ENCODE measurements at regions not wholly inside any gene's neighbourhood (a gene's known extent, or its start where the extent isn't known, plus 50 kb on each side); places are given as distances from the start of the nearest gene placed in this dataset.

DNA sequence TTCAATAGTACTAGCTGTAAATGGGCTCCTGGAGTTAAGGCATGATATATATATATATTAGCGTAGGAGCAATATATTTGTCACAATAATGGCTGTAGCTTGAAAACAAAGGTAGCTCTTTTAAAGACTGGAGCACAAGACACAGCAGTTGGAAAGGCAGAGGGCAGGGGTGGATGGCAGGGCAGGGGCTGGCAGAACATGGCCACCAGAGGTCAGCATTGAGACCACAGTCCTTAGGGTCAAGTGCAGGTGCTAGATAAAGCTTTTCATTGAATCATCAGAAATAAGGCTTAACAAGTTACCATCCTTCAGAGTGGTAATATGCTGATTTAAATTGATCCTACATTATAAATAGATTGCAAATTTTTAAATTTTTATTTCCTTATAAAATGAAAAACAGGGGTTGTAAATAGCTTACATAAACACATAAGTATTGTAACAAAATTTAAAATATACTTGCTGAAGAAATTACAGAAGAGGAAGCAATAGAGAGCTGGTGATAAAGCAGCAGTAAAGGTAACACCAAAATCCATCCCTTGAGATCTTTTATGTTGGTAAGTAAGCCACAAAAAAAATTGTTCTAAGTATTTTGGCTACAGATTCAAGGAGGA is 161.2 kb upstream of the PIEZO2 start:
- H3K27me3 ChIP-seq (ENCODE audit: control insufficient read depth in 5 of 5, insufficient read depth in 4 of 5, low read length in 5 of 5), result no peaks in the 10 kb centered on the region
- H3K4me3 ChIP-seq (ENCODE audit: low read depth in 1 of 5, low read length in 5 of 5), result no peak overlapping the region
- no peaks in the 10 kb centered on the region for H3K9me3 ChIP-seq (ENCODE audit: control insufficient read depth in 5 of 5, low read length in 5 of 5)
- no peaks in the 10 kb centered on the region for H3K36me3 ChIP-seq (ENCODE audit: control insufficient read depth in 5 of 5, insufficient read depth in 5 of 5, low read length in 5 of 5)
- H3K4me1 ChIP-seq (ENCODE audit: control insufficient read depth in 5 of 5, insufficient read depth in 5 of 5, low read length in 5 of 5), result peaks cover 0 to 13% (median 10%) of the 10 kb centered on the region in 5 donors
- H3K27ac ChIP-seq (ENCODE audit: low read depth, low read length), result no peak overlapping the region
- H3K9ac ChIP-seq (ENCODE audit: low read length in 5 of 5), result no peak overlapping the region

DNA sequence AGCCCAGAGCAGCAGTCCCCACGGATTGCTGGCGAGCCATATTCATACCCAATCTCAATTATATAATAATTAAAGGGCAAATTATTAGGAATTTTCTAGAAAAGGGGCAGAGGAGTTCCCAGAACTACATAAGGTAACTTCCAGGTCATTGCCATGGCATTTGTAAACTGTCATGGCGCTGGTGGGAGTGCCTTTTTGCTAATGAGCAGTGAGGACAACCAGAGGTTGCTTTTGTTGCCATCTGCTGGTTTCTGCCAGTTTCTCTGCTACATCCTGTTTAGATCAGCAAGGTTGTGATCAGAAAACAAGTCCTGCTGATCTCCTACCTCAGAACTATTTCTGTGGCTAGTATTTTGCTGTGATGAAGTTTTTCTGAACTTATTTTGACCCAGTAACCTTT is 159.8 kb upstream of the PIEZO2 start:
- Histone ChIP-seq H3K27ac (ENCODE audit: low read depth, low read length) (no peak overlapping the region), H3K4me3 (ENCODE audit: low read depth in 1 of 5, low read length in 5 of 5) (no peak overlapping the region), H3K4me1 (ENCODE audit: control insufficient read depth in 5 of 5, insufficient read depth in 5 of 5, low read length in 5 of 5) (peaks cover 0 to 13% (median 10%) of the 10 kb centered on the region in 5 donors), H3K9ac (ENCODE audit: low read length in 5 of 5) (no peak overlapping the region), H3K27me3 (ENCODE audit: control insufficient read depth in 5 of 5, insufficient read depth in 4 of 5, low read length in 5 of 5) (no peaks in the 10 kb centered on the region), H3K36me3 (ENCODE audit: control insufficient read depth in 5 of 5, insufficient read depth in 5 of 5, low read length in 5 of 5) (no peaks in the 10 kb centered on the region), H3K9me3 (ENCODE audit: control insufficient read depth in 5 of 5, low read length in 5 of 5) (no peaks in the 10 kb centered on the region)

DNA sequence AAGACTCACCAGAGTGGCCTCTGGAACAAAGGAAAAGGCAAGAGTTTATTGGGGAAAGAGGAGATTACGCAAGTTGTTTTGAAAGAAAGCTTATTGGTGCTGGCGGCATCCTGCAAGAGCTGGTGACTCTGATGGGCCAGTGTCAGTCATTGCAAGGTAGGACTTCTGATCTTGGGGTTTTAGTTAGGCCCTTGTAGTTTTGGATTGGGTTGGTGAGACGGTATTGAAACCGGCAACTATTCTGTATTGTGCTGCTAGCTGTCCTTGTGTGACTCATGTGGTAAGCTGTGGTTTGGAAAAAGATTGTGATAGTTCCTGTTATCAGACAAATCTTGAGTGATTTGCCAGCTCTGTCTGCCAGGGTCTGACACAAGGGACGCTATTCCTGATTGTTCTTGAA is 159.1 kb upstream of the PIEZO2 start:
- Histone ChIP-seq H3K9ac (ENCODE audit: low read length in 5 of 5) (no peak overlapping the region), H3K4me1 (ENCODE audit: control insufficient read depth in 5 of 5, insufficient read depth in 5 of 5, low read length in 5 of 5) (peaks cover 0 to 13% (median 10%) of the 10 kb centered on the region in 5 donors), H3K27me3 (ENCODE audit: control insufficient read depth in 5 of 5, insufficient read depth in 4 of 5, low read length in 5 of 5) (no peaks in the 10 kb centered on the region), H3K4me3 (ENCODE audit: low read depth in 1 of 5, low read length in 5 of 5) (no peak overlapping the region), H3K27ac (ENCODE audit: low read depth, low read length) (no peak overlapping the region), H3K36me3 (ENCODE audit: control insufficient read depth in 5 of 5, insufficient read depth in 5 of 5, low read length in 5 of 5) (no peaks in the 10 kb centered on the region), H3K9me3 (ENCODE audit: control insufficient read depth in 5 of 5, low read length in 5 of 5) (no peaks in the 10 kb centered on the region)

DNA sequence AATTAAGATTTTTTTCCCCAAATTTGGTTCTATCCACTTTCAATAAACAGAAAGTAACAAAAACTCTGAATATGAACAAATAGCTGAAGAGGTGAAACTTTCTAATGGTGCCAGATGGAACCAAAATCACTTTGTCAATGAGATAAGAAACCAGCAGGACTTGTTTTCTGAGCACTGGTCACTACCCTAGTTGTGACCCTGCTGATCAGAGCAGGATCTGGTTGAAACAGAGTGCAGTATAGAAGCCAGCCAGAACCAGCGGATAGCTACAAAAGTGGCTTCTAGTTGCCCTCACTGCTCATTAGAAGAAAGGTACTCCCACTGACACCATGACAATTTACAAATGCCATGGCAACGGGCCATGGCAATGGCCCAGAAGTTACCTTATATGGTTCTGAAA is 158.3 kb upstream of the PIEZO2 start:
- H3K4me3 ChIP-seq (ENCODE audit: low read depth in 1 of 5, low read length in 5 of 5), result no peak overlapping the region
- no peaks in the 10 kb centered on the region for H3K27me3 ChIP-seq (ENCODE audit: control insufficient read depth in 5 of 5, insufficient read depth in 4 of 5, low read length in 5 of 5)
- peaks cover 0 to 13% (median 10%) of the 10 kb centered on the region in 5 donors for H3K4me1 ChIP-seq (ENCODE audit: control insufficient read depth in 5 of 5, insufficient read depth in 5 of 5, low read length in 5 of 5)
- H3K9ac ChIP-seq (ENCODE audit: low read length in 5 of 5), result no peak overlapping the region
- H3K9me3 ChIP-seq (ENCODE audit: control insufficient read depth in 5 of 5, low read length in 5 of 5), result no peaks in the 10 kb centered on the region
- no peaks in the 10 kb centered on the region for H3K36me3 ChIP-seq (ENCODE audit: control insufficient read depth in 5 of 5, insufficient read depth in 5 of 5, low read length in 5 of 5)
- H3K27ac ChIP-seq (ENCODE audit: low read depth, low read length), result no peak overlapping the region

DNA sequence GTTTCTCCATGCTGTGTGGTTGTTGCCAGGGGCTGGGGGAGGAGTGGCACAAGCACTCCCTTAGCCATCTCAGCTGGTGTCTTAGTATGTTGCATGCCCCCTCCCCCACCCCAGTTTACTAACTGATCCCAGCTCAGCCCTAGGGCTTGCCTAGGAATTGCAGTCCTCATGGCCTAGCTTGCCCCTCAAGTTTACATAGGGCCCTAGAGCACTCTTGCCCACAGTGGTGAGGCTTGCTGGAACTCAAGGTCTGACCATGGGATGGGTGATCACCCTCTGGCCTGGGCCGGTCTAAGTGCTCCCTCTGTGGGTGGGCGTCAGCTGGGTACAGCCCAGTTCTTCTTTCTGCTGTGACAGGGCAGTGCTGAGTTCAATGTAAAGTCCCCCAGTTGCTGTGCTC is 156.1 kb upstream of the PIEZO2 start:
- H3K9ac ChIP-seq (ENCODE audit: low read length in 5 of 5), result no peak overlapping the region
- no peaks in the 10 kb centered on the region for H3K36me3 ChIP-seq (ENCODE audit: control insufficient read depth in 5 of 5, insufficient read depth in 5 of 5, low read length in 5 of 5)
- no peak overlapping the region for H3K4me3 ChIP-seq (ENCODE audit: low read depth in 1 of 5, low read length in 5 of 5)
- no peaks in the 10 kb centered on the region for H3K27me3 ChIP-seq (ENCODE audit: control insufficient read depth in 5 of 5, insufficient read depth in 4 of 5, low read length in 5 of 5)
- no peak overlapping the region for H3K27ac ChIP-seq (ENCODE audit: low read depth, low read length)
- peaks cover 0 to 13% (median 10%) of the 10 kb centered on the region in 5 donors for H3K4me1 ChIP-seq (ENCODE audit: control insufficient read depth in 5 of 5, insufficient read depth in 5 of 5, low read length in 5 of 5)
- peaks cover 0 to 4% (median 0%) of the 10 kb centered on the region in 5 donors for H3K9me3 ChIP-seq (ENCODE audit: control insufficient read depth in 5 of 5, low read length in 5 of 5)

DNA sequence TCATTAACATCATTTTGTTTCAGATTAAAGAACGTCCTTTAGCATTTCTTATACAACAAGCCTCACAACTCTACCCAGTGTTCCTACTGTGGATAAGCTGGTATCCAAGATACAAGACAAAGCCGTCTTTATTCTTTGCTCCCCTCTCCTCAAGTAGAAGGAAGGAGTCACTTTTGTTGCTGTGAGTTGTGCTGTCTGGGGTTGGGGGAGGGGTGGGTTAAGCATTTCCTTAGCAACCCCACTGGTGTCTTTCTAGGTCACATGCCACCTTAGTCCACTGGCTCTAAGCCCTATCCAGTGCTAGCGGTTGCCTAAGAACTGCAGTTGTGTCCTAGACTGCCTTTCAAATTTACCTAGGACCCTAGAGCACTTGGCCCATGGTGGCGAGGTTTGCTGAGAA is 155.6 kb upstream of the PIEZO2 start:
- peaks cover 0 to 8% (median 0%) of the 10 kb centered on the region in 5 donors for H3K9me3 ChIP-seq (ENCODE audit: control insufficient read depth in 5 of 5, low read length in 5 of 5)
- H3K4me3 ChIP-seq (ENCODE audit: low read depth in 1 of 5, low read length in 5 of 5), result no peak overlapping the region
- peaks cover 0 to 13% (median 10%) of the 10 kb centered on the region in 5 donors for H3K4me1 ChIP-seq (ENCODE audit: control insufficient read depth in 5 of 5, insufficient read depth in 5 of 5, low read length in 5 of 5)
- no peaks in the 10 kb centered on the region for H3K36me3 ChIP-seq (ENCODE audit: control insufficient read depth in 5 of 5, insufficient read depth in 5 of 5, low read length in 5 of 5)
- H3K9ac ChIP-seq (ENCODE audit: low read length in 5 of 5), result no peak overlapping the region
- no peak overlapping the region for H3K27ac ChIP-seq (ENCODE audit: low read depth, low read length)
- H3K27me3 ChIP-seq (ENCODE audit: control insufficient read depth in 5 of 5, insufficient read depth in 4 of 5, low read length in 5 of 5), result no peaks in the 10 kb centered on the region

DNA sequence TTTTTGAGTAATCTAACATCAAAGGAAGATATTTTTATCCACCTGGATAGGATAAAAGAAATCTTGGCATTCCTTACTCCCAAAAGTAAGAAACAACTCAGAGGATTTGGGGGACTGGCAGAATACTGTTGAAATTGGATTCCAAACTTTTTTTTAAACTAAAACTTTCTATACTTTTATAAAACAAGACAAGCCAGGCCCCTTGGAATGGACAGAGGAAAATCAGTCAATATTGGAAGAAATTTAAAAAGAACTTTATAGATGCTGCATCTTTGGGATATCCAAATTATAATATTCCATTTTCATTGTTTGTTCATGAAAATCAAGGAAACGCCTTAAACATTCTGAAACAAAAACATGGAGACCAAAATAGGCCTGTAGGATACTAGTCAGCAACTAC is 147.6 kb upstream of the PIEZO2 start:
- Histone ChIP-seq H3K36me3 (ENCODE audit: control insufficient read depth in 5 of 5, insufficient read depth in 5 of 5, low read length in 5 of 5) (no peaks in the 10 kb centered on the region), H3K27me3 (ENCODE audit: control insufficient read depth in 5 of 5, insufficient read depth in 4 of 5, low read length in 5 of 5) (no peaks in the 10 kb centered on the region), H3K4me1 (ENCODE audit: control insufficient read depth in 5 of 5, insufficient read depth in 5 of 5, low read length in 5 of 5) (no peaks in the 10 kb centered on the region), H3K27ac (ENCODE audit: low read depth, low read length) (no peak overlapping the region), H3K9ac (ENCODE audit: low read length in 5 of 5) (no peak overlapping the region), H3K9me3 (ENCODE audit: control insufficient read depth in 5 of 5, low read length in 5 of 5) (peaks cover 0 to 9% (median 3%) of the 10 kb centered on the region in 5 donors), H3K4me3 (ENCODE audit: low read depth in 1 of 5, low read length in 5 of 5) (no peak overlapping the region)

DNA sequence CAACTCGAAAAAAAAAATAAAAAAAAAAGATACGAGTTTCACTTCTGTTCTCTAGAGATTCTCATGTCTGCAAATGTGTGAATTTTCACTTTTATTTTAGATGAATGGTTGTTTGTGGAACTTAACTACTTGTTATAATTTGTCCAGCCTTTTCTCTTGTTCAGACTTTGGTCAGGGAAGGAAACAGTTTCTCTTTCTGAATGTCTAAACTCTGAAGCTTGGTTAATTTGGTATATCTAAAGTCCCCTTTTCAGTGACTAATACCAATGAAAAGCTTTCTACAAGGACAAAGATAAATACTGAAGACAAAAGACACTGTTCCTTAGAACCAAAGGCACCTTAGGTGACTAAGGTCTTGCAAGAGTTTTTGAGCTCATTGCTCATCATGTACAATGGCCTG is 144.4 kb upstream of the PIEZO2 start:
- H3K36me3 ChIP-seq (ENCODE audit: control insufficient read depth in 5 of 5, insufficient read depth in 5 of 5, low read length in 5 of 5), result no peaks in the 10 kb centered on the region
- no peak overlapping the region for H3K4me3 ChIP-seq (ENCODE audit: low read depth in 1 of 5, low read length in 5 of 5)
- no peaks in the 10 kb centered on the region for H3K9me3 ChIP-seq (ENCODE audit: control insufficient read depth in 5 of 5, low read length in 5 of 5)
- no peak overlapping the region for H3K27ac ChIP-seq (ENCODE audit: low read depth, low read length)
- H3K4me1 ChIP-seq (ENCODE audit: control insufficient read depth in 5 of 5, insufficient read depth in 5 of 5, low read length in 5 of 5), result no peaks in the 10 kb centered on the region
- no peak overlapping the region for H3K9ac ChIP-seq (ENCODE audit: low read length in 5 of 5)
- H3K27me3 ChIP-seq (ENCODE audit: control insufficient read depth in 5 of 5, insufficient read depth in 4 of 5, low read length in 5 of 5), result no peaks in the 10 kb centered on the region

DNA sequence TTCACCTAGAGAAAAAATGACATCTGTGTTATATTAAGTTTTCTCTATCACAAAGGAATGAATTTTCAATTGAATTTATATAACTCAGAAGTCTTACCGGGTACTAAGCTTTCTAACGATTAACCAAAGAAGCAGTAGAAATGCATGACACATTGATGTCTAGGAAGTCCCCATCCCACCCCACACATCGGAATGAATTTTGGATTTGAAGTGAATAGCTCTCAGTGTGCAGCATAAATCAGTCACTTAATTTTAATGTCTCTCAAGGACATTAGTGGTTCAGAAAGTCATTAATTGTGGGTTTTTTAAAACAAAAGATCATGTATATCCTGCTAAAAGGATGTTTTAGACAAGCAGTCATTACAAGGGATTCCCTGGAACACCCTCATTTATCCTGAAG is 141.4 kb upstream of the PIEZO2 start:
- H3K27me3 ChIP-seq (ENCODE audit: control insufficient read depth in 5 of 5, insufficient read depth in 4 of 5, low read length in 5 of 5), result no peaks in the 10 kb centered on the region
- no peaks in the 10 kb centered on the region for H3K4me1 ChIP-seq (ENCODE audit: control insufficient read depth in 5 of 5, insufficient read depth in 5 of 5, low read length in 5 of 5)
- H3K27ac ChIP-seq (ENCODE audit: low read depth, low read length), result no peak overlapping the region
- no peaks in the 10 kb centered on the region for H3K9me3 ChIP-seq (ENCODE audit: control insufficient read depth in 5 of 5, low read length in 5 of 5)
- no peak overlapping the region for H3K9ac ChIP-seq (ENCODE audit: low read length in 5 of 5)
- H3K4me3 ChIP-seq (ENCODE audit: low read depth in 1 of 5, low read length in 5 of 5), result no peak overlapping the region
- no peaks in the 10 kb centered on the region for H3K36me3 ChIP-seq (ENCODE audit: control insufficient read depth in 5 of 5, insufficient read depth in 5 of 5, low read length in 5 of 5)

DNA sequence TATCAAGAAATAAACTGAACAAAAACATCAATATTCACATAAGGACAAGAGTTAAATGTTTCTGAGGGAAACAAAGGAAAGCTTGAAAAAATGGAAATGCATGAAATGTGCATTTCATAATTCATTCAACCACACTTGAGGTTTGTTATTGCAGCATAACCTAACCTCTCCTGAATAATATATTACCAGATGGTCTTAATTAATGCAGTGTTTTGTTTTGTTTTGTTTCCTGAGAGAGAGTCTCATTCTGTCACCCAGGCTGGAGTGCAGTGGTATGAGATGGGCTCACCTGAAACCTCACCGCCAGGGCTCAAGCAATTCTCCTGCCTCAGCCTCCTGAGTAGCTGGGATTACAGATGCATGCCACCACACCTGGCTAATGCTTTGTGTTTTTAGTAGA is 139.9 kb upstream of the PIEZO2 start:
- Histone ChIP-seq H3K9me3 (ENCODE audit: control insufficient read depth in 5 of 5, low read length in 5 of 5) (no peaks in the 10 kb centered on the region), H3K36me3 (ENCODE audit: control insufficient read depth in 5 of 5, insufficient read depth in 5 of 5, low read length in 5 of 5) (no peaks in the 10 kb centered on the region), H3K4me1 (ENCODE audit: control insufficient read depth in 5 of 5, insufficient read depth in 5 of 5, low read length in 5 of 5) (no peaks in the 10 kb centered on the region), H3K4me3 (ENCODE audit: low read depth in 1 of 5, low read length in 5 of 5) (no peak overlapping the region), H3K27me3 (ENCODE audit: control insufficient read depth in 5 of 5, insufficient read depth in 4 of 5, low read length in 5 of 5) (no peaks in the 10 kb centered on the region), H3K27ac (ENCODE audit: low read depth, low read length) (no peak overlapping the region), H3K9ac (ENCODE audit: low read length in 5 of 5) (no peak overlapping the region)

DNA sequence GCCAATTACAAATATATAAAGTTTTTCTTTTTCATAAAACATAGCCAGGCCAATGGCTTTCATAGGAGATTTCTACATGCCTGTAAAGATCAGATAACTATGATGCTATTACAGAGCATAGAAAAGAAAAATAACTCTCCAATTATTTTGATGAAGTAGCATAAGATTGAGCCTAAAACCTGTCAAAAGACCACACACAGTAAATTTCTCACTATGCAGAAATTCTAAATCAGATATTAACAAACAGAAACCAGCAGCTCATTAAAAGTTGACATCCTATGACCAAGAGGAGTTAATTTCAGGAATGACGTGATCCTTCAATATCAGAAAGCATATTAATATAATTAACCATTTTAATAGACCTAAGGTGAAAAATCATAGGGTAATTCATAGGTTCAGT is 139.0 kb upstream of the PIEZO2 start:
- Histone ChIP-seq H3K27ac (ENCODE audit: low read depth, low read length) (no peak overlapping the region), H3K9ac (ENCODE audit: low read length in 5 of 5) (no peak overlapping the region), H3K36me3 (ENCODE audit: control insufficient read depth in 5 of 5, insufficient read depth in 5 of 5, low read length in 5 of 5) (no peaks in the 10 kb centered on the region), H3K4me1 (ENCODE audit: control insufficient read depth in 5 of 5, insufficient read depth in 5 of 5, low read length in 5 of 5) (peaks cover 0 to 4% (median 3%) of the 10 kb centered on the region in 5 donors), H3K9me3 (ENCODE audit: control insufficient read depth in 5 of 5, low read length in 5 of 5) (no peaks in the 10 kb centered on the region), H3K4me3 (ENCODE audit: low read depth in 1 of 5, low read length in 5 of 5) (no peak overlapping the region), H3K27me3 (ENCODE audit: control insufficient read depth in 5 of 5, insufficient read depth in 4 of 5, low read length in 5 of 5) (no peaks in the 10 kb centered on the region)

Measured in subcutaneous abdominal adipose tissue (tissue), 5 donors.